Fibroblast of pulmonary artery (primary cell): ENCODE measurements at regions not wholly inside any gene's neighbourhood (a gene's known extent, or its start where the extent isn't known, plus 50 kb on each side); places are given as distances from the start of the nearest gene placed in this dataset.
A peak's percentile ranks its signal among the peaks of the same experiment; 100 is the strongest.
"Not testable (repeated sequence)": the region's sequence is repeated elsewhere in the genome, so short reads cannot be mapped to it uniquely, and the experiment has no call there.

Experiments used
- DNase-seq: peaks from one replicate; pipeline ENCODE4 v3.0.0-alpha.2; 2010; ENCODE audit warnings: low read depth
- H3K4me3 ChIP-seq: replicated peaks from 2 replicates; pipeline ENCODE4 v1.5.1; 2011; ENCODE audit warnings: low read depth, mild to moderate bottlenecking, control low read depth, low read length, moderate library complexity
- CTCF ChIP-seq: IDR thresholded peaks from 2 replicates; pipeline ENCODE4 v1.5.1; 2011; ENCODE audit warnings: mild to moderate bottlenecking, control low read depth, low read length, inconsistent platforms; ENCODE audit errors: missing control alignments

- peak; percentile 89 for DNase-seq
- H3K4me3 ChIP-seq: no peak overlapping the region
- peak; percentile 64 for TF ChIP-seq CTCF
Measured at GRCh38 chrX:155819966-155820491, 61.1 kb upstream of the VAMP7 start.

- no peak overlapping the region for H3K4me3 ChIP-seq
- no peak for TF ChIP-seq CTCF
- DNase-seq: no peak
Measured at GRCh38 chrX:155819525-155819924, 61.6 kb upstream of the VAMP7 start.

- H3K4me3 ChIP-seq, DNase-seq: not testable (repeated sequence)
Measured at GRCh38 chrX:155814391-155814790, 66.8 kb upstream of the VAMP7 start.

GRCh38 chrX:155779831-155780230 is 101.3 kb upstream of the VAMP7 start:
- H3K4me3 ChIP-seq: no peak overlapping the region
- TF ChIP-seq CTCF: no peak
- DNase-seq: no peak

GRCh38 chrX:155778844-155779553 is 102.1 kb upstream of the VAMP7 start:
- no peak overlapping the region for H3K4me3 ChIP-seq
- no peak for DNase-seq

GRCh38 chrX:155774387-155774786 is 106.8 kb upstream of the VAMP7 start:
- no peak for TF ChIP-seq CTCF
- no peak for DNase-seq
- no peak overlapping the region for H3K4me3 ChIP-seq

More at GRCh38 chrX:155778844-155779553, 102.1 kb upstream of the VAMP7 start:
- TF ChIP-seq CTCF: no peak

GRCh38 chrX:155767876-155768769 is 113.0 kb upstream of the VAMP7 start:
- DNase-seq: peak; percentile 49
- TF ChIP-seq CTCF: no peak
- H3K4me3 ChIP-seq: peak overlapping the region; percentile 57
